Endometrial microvascular endothelial cells (primary cell): ENCODE measurements at regions not wholly inside any gene's neighbourhood (a gene's known extent, or its start where the extent isn't known, plus 50 kb on each side); places are given as distances from the start of the nearest gene placed in this dataset.

ENCODE experiments used
- in situ Hi-C: cut with HindIII; loops from 2 replicates; pipeline ENCODE4 v1.10.0; 2017; ENCODE audit warnings: low sequenced_read_pairs, low pct_unique_long_range_greater_than_20kb; ENCODE audit errors: inconsistent ontology term

DNA sequence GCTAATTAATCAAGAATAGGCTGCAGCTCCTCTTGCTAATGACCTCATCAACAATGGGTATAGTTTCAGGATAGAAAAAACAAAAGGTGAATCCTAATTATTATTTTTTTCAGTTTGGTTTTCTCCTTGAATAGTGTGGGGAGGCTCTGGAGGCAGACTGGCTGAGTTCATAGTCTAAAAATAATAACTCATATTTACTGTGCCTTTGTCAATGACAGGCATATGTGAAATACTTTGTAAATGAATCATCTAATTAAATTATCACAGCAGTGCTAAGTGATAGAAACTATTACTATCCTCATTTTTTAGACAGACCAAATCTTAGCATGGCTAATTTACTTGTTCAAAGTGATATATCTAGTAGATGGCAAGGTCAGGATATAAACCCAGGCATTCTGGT, 1261.0 kb upstream of the SLC10A2 start:
- in situ Hi-C loops = no loop called here

DNA sequence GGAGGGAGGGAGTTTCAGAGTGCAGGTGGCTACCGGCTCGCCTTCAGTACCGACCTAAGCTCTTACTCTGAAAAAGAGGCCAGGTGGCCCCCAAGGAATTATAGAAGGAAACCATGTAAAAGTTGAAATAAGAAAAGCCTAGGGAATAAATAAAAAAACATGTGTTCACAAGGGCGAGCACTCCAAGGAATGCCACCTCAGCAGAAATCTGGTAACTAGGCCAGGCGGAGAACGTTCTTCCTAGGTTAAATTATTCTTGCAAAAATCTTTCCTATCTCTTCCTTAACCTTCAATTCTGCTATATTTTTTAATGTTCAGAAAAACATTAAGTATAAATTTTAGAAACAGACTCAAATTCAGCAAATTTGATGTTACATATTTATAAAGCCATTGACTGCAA, 1260.3 kb upstream of the SLC10A2 start:
- in situ Hi-C loops = no loop called here

DNA sequence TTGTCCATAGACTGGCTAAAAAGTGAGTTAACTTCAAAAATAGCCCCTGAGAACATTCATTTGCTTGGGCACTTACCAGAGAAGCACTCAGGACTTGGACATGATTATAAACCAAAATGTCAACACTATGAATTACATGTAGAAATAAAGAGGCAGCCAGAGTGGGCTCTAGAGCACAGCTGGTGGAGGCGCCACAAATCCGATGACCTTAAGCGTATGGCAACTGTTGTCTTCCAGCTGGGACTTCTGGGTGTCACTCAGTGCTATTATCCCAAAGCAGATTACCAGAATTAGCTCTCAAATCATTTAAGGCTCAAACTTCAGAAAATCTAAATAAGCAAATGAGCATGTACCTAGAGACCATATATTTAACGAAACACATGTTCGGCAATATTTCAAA, 1255.5 kb upstream of the SLC10A2 start:
- in situ Hi-C loops = no loop called here

DNA sequence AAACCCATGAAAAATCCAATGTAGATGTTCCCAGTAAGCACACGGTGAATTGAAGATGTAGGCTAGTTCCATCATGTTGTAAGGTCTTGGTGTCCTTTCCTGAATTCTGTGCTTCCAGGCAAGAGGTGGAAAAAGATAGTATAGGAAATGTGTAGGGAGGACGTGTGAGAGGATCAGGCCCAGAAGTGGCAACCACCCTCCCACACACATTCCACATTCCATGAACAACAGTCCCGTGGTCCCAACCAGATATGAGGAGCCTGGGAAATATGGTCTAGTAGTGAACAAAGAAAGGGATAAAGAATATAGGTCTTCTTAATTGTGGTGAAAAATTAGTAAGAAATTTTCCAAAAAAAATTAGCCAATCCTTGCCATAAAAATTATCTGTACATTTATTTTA, 1254.2 kb upstream of the SLC10A2 start:
- in situ Hi-C loops = no loop called here

DNA sequence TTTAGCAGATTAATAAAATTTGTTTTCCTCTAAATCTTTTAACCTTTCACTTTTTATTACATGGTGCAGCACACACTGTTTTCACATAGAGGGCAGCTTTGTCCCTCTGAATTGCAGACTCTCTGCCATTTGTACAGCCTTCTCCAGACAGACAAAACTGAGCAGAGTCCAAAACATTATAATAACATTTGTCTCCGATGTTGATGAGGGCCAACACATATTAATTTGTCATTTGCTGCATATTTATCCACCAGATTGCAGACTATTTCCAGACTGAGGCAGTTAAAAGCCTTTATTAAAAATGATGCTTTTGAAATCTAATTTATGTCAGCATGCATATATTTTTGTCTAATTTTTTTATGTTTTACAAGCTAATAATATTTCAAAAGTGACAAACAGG, 1251.9 kb upstream of the SLC10A2 start:
- in situ Hi-C loops = no loop called here

DNA sequence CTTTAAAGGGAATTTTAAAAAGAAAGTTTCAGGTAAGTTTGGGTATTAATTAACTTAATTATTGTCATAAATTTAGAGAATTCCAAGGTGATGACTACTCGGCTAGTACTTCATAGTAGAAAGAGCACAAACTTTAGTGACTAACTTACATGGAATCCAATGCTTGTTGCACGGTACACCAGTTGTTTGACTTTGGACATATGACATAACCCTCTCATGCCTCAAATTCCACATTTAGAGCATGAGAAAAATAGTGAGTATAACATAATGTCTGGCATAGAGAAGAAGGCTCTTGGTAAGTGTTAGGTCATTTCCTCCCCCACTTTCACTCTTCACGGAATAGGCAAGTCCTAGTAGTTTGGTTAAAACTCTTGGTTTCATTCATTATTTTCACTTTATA, 1249.4 kb upstream of the SLC10A2 start:
- in situ Hi-C loops = no loop called here

DNA sequence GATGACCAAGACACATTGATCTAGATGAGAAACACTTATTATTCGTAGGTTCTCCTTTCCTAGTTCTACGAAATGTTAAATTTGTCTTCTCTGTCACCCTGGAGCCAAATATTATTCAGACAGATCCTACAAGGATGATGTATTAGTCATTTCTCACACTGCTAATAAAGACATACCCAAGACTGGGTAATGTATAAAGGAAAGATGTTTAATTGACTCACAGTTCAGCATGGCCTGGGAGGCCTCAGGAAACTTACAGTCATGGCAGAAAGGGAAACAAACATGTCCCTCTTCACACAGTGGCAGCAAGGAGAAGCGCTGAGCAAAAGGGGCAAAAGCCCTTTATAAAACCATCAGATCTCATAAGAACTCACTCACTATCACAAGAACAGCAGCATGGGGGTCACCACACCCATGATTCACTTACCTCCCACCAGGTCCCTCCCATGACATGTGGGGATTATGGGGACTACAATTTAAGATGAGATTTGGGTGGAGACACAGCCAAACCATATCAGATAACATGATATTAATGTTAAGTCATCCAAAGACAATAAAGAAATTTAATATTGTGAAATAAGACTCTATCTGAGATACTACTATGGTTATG, 1248.8 kb upstream of the SLC10A2 start:
- in situ Hi-C loops = no loop called here

DNA sequence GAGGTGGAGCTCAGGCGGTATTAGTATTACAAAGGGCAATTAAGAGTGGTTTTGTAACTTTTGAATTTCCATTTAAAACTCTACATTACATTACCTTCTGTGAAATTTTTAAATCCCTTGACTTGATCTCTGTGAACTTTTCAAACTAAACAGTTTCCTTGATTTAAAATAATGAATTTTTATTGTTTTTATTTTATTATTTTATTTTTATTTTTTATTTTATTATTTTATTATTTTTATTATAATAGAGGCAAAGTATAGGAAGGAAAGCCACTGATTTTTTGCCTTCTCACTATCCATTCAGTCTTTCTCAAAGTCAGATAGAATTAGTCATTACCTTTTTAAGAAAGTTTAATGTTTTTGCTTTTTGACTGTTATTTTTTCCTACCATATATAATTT, 1248.1 kb upstream of the SLC10A2 start:
- in situ Hi-C loops = no loop called here

DNA sequence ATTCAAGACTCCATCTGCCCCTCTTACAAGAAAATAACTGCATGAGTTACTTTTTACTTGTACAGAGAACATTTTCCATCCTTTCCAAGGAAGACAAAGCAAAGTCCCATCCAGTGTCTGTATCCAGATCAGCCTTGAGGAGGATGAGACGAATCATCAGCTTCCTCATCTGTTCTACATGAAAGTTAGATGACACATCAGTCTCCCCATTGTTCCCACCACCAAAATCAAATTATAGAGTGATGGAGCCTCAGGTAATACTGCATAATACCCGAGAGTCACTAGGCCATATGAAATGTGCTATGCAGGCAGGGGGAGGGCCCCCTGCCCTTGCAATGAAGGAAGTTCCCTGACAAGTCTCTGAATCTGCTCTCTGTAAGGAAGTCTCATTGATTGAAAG, 1244.6 kb upstream of the SLC10A2 start:
- in situ Hi-C loops = no loop called here

DNA sequence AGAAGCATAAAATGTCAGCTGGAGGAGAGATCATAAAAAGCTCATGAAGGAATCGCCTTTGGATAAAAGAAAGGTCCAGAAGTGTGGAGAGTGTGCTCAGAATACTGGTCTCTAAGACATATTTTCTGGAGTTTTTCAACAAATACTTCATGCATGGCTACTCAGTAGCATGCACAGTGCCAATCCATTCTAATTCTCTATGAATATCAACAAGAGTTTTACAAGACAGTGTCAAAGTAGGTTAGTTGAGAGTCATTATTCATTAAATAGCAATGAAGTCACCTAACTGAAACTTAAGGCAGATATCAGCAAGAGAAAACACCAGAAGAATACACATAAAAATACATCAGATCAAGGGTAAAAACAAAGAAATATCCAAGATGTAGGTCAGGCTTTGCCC, 1243.2 kb upstream of the SLC10A2 start:
- in situ Hi-C loops = no loop called here

DNA sequence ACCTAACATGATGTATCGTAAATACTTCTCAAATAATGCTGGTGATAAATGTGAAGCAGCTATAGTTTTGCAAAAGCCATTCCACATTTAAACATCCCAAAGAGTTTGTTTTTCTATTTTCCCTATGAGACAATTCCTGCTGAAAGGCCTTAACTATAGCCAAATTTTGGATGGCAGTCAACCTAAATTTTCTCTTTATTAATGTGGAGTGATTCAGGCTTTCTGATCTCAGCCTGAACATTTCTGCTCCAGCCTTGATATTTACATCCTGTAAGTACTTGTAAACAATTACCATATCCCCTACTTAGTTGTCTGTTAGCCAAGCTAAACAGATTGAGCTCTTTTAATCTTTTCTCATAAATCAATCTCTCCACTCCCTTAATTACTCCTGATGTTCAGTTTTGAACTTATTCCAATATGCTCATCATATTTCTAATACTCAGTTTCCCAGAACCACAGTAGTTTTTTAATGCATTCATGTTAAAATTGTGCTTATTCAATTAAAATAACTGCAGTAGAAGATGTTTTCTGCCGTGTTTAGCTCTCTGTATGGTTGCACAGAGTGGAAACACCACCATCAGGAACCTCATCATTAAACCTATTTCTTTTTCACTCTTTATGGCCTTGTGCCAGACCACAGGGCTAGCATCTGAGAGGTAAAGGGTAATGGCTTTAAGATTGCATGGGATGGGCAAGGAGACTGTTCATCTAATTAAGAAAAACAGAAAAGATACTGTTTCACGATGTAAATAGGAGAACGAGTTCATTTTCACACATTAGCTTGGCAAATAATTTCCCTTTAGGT, 1235.2 kb upstream of the SLC10A2 start:
- in situ Hi-C loops = no loop called here

DNA sequence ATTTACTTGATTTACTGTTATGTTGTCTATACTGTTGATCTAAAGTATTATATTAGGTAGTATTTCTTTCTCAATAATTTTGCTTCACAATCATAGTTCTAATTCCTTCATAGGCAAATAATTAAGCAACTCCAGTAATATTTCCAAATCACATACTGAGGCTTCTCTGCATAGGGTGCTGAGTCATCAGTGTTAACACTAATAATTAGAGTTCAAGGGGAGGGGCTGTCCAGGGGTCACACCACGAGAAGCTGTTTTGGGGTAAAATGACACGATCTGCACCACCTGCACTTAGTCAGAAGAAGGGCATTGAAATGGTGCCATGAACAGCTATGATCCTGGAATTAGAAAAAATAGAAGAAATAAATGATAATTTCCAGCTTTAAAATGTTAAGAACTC, 1230.9 kb upstream of the SLC10A2 start:
- in situ Hi-C loops = no loop called here

DNA sequence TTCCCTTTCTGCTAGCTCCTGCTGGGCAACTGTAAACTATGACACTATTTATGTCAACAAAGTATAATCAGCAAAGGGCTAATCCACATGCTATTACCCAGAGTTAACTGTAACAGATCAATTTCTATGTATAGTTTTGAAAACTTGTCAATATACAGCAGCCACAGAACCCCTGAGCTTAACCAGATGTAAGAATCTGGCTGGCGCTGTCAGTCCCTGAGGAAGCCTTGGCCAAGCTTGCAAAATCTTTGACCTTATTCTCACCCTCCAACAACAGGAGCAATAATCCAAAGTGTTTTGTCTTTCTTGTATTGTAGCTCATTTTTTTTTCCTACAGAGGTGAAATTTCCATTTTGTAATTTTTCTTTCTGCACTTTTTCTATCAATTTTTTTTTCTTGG, 1230.1 kb upstream of the SLC10A2 start:
- in situ Hi-C loops = no loop called here

DNA sequence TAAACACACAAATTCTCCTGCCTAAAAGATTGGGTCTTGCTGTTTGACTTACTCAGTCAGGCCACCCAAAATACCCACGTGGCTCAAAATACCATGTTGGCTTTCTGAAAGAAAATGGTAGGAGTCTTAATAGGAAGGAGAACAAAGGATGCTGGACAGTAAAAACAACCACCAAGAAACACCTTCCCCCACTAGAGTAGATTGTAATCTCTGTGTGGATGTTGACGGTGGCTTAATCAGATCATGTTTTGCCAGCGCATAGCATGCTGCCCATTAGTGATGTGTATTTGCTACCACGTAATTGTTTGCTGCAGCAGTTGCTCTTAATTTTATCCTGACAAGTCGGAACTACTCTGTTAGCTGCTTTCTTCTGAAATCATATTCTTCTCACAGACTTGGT, 1229.3 kb upstream of the SLC10A2 start:
- in situ Hi-C loops = no loop called here

DNA sequence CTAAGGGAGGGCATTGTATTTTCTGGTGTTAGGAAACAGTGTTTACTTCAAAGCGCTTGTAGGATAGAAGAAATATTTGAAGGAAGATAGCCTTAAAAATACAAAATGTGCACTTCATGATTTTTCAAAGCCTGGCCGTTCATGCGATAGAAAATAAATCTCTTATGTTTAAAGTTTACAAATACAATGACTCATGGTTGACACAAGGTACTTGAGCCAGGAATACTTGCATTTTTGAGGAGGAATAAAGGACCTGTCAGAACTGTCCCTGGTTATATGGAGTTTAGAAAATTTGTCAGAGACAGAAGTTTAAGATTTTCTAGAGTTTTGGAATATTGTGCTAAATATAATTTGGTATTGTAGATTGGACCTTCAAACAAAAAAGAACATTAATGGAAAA, 1223.2 kb upstream of the SLC10A2 start:
- in situ Hi-C loops = no loop called here

DNA sequence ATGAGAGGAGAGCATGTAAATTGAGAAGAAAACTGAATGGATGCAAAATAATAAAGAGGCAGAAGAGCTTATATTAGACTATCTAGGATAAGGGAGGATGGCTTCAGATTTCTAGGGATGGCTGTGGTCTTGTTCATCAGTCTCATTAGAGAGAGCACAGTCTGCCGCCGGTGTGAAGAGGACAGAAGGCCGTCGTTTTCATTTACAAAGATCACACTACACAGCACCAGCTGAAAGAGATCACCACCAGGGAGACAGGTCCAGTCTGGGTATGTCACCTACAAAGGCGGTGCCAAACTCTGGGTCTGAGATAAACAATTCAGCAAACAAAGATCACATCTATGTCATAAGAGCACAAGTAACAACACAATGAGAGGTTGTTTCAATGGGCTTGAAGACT, 1222.3 kb upstream of the SLC10A2 start:
- in situ Hi-C loops = no loop called here

DNA sequence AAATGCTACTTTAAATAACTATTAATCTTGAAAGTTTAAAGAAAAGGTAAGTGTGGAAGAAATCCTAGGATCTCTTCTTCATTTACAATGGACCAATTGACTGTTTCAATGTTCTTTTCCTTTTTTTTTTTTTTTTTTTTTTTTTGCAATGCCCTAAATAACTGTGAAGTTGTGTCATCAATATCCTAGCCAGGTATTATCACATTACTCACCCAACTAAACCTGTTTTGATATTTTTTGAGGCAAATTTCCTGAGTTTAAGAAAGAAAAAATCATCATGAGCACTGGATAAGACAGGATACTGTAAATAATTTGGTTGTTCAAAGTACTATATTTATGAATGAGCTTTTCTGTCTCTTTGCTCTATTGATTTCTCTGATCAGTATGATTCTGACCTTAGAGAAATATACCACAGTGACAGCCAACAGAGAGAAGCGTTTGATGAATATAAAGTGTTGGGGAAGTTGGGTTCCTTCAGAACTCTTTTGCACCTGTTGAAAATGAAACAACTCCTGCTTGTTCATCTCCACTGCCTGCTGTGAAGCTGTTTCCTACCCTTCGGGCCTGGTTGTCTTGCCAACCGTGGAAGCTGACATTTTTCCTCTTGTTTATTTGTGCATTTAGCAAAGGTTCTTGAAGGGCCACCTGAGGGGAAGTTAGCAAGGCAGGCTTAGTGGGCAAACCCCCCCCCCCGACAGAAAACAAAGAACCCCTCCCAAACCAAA, 1220.5 kb upstream of the SLC10A2 start:
- in situ Hi-C loops = no loop called here

DNA sequence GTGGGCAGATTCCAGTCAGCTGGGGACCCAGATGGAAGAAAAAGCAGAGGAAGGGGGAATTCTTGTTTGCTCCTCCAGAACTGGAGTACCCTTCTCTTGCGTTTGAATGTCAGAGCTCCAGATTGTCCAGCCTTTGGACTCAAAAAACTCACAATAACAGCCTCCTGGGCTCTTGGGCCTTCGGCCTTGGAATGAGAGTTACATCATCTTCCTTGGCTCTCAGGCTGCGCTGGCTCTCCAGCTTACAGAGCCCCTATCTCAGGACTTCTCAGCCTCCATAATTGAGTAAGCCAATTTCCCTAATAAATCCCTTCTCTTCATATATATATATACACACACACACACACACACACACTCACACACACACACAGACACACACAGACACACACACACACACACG, 1215.7 kb upstream of the SLC10A2 start:
- in situ Hi-C loops = no loop called here

DNA sequence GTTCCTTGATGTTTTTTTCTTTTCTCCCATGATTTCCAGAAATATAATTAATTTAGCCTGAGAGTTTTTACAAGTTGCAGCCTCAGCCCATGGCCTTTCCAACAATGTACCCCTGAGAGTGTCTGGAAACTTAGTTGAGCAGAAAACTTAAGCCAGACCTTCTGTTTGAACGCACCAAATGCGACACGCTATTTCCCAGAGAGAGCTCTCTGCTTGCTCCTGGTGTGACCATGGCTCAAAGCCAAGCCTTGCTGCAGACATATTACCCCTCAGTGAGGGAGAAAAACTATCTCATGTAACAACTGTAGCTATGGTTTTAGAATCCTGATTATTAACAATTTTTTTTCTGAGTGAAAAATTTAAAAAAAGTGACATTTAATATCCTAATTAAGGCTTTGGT, 1204.5 kb upstream of the SLC10A2 start:
- in situ Hi-C loops = no loop called here

DNA sequence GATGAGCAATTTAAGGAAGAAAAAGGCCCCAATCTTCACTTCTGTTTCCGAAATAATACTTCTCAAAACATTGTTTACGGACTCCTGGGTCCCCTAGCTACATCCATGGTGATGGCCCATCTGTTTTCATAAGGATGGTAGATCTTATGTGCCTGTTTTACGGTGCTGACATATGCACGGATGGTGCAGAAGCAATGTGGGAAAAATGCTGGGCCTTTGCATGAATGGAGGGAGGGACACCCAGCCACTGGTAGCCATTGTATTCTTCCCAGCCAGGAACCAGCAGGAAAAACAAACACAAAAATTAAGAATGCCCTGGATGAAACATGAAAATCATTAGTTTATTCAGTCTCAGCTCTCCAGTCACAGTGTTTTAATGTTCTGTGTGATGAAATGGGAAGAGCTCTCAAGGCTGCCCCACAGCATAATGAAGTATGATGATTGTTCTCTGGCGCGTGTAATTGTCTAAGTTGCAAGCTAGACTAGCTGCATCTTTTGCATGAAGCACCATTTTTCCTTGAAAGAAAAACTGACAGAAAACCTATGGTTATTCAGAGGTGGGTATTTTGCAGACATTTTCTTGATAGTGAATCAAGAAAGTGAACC, 1201.1 kb upstream of the SLC10A2 start:
- in situ Hi-C loops = no loop called here
